ENCODE measurements at regions not wholly inside any gene's neighbourhood (a gene's known extent, or its start where the extent isn't known, plus 50 kb on each side); places are given as distances from the start of the nearest gene placed in this dataset.

DNA sequence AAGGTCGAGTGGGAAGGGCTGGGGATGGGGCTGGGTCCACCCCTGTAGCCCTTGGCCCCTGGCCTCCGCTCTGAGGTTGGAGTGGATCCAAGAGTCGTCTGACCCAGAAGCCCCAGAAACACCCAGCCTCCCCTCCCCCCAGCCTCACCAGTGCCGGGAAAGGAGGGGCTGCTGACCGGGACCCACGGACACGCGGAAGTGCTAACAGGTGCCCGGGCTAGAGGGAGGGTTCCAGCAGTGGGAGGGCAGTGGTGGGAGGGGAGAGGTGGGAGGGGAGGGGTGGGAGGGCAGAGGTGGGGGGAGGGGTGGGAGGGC is 131.8 kb upstream of the NKX1-1 start:
- H3K9me3 Mint-ChIP-seq, result no peaks in the 10 kb centered on the region
- peaks cover 10% of the 10 kb centered on the region for H3K27me3 Mint-ChIP-seq
- H3K4me1 Mint-ChIP-seq, result no peaks in the 10 kb centered on the region
- no peaks in the 10 kb centered on the region for H3K36me3 Mint-ChIP-seq
- H3K4me3 Mint-ChIP-seq, result no peak overlapping the region
- no peak for ATAC-seq (ENCODE audit: low read depth)
- DNase-seq (ENCODE audit: low spot score in 2 of 2), result no peak
- no peak overlapping the region for H3K27ac Mint-ChIP-seq

GRCh38 chr4:1537410-1538095 is 131.3 kb upstream of the NKX1-1 start:
- Mint-ChIP-seq H3K27me3 (peaks cover 10% of the 10 kb centered on the region), H3K36me3 (no peaks in the 10 kb centered on the region), H3K4me3 (no peak overlapping the region), H3K4me1 (no peaks in the 10 kb centered on the region), H3K9me3 (no peaks in the 10 kb centered on the region), H3K27ac (no peak overlapping the region)
- no peak for DNase-seq (ENCODE audit: low spot score in 2 of 2)
- no peak for ATAC-seq (ENCODE audit: low read depth)

DNA sequence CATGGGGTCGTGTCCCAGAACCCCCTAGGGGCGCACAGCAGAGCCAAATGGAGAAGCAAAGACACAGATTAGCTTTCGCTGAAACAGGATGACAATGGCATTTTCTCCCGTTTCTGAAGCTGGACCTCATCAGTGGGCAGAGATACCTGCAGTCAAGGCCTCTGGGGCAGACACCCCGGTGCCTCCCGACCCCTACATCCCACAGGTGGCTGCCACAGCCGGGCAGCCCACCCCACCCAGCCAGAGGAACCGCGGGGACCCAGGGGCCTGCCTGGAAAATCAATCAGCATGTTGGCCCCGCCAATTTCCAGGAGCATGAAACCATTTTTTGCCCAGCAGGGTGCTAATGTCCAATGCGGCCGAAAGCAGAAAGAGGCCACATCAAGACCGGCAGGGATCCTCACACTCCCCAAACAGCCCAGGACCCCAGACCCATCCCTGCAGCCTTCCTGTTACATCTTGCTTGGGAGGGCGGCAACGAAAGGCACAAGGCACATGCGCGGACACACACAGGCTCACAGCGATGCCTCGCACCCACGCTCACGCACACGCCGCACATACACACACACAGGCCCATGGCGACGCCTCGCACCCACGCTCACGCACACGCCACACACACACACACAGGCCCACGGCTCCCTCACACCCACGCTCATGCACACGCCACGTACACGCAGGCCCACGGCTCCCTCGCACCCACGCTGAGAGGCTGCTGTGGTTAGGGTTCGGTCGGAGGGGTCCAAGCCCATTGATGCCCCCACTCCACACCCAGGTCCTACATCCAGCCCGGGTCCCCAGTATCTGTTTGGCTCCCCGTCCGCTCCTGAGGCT is 130.6 kb upstream of the NKX1-1 start:
- H3K36me3 Mint-ChIP-seq, result no peaks in the 10 kb centered on the region

GRCh38 chr4:1535926-1536578 is 129.8 kb upstream of the NKX1-1 start:
- DNase-seq (ENCODE audit: low spot score in 2 of 2) (no peak), ATAC-seq (ENCODE audit: low read depth) (no peak)
- no peaks in the 10 kb centered on the region for H3K9me3 Mint-ChIP-seq
- no peaks in the 10 kb centered on the region for H3K4me1 Mint-ChIP-seq
- no peak overlapping the region for H3K27ac Mint-ChIP-seq
- H3K36me3 Mint-ChIP-seq, result no peaks in the 10 kb centered on the region
- H3K4me3 Mint-ChIP-seq, result no peak overlapping the region
- peaks cover 12% of the 10 kb centered on the region for H3K27me3 Mint-ChIP-seq

More for the DNA sequence above, 130.6 kb upstream of the NKX1-1 start:
- H3K27ac Mint-ChIP-seq, result no peak overlapping the region
- ATAC-seq (ENCODE audit: low read depth) (no peak), DNase-seq (ENCODE audit: low spot score in 2 of 2) (no peak)
- no peaks in the 10 kb centered on the region for H3K4me1 Mint-ChIP-seq
- no peak overlapping the region for H3K4me3 Mint-ChIP-seq
- no peaks in the 10 kb centered on the region for H3K9me3 Mint-ChIP-seq
- peaks cover 11% of the 10 kb centered on the region for H3K27me3 Mint-ChIP-seq

GRCh38 chr4:1534876-1535526 is 128.8 kb upstream of the NKX1-1 start:
- Mint-ChIP-seq H3K27me3 (peaks cover 12% of the 10 kb centered on the region), H3K36me3 (no peaks in the 10 kb centered on the region), H3K27ac (no peak overlapping the region), H3K4me3 (no peak overlapping the region), H3K4me1 (no peaks in the 10 kb centered on the region), H3K9me3 (no peaks in the 10 kb centered on the region)
- ATAC-seq (ENCODE audit: low read depth) (no peak), DNase-seq (ENCODE audit: low spot score in 2 of 2) (no peak)

DNA sequence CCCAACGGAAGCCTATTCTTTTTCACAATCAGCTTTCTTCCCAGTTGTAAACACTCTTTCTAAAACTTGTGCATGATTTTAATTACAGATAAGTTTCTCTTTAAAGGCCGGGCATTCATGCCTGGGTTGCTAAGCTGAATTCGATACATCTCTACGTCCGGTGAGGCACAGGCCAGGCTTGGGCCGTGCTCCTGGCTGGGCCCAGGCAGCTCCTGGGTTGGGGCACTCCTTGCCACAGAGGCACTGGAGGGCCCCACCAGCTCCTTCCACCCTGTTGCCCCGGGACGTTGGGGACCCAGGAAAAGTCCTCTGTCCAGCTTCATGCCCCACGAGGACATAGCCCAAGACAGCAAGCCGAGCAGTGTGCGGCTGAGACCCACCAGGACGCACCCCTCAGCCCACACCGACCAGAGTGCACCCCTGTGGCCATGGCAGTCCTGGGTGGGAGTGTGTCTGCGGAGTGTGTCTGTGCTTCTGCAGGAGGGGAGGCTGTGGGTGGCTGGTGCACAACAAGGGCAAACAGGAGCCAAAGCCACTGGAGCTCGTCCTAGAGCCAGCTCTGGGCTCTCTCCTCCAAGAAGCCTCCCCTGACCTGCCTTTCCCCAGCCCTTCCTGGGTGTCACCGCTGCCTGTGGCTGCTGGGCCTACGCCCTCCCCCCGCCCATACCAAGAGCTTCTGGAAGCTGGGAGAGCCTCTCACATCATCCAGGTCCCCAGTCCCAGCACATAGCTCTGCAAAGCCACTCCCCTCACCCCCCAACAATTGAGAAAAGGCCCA is 128.0 kb upstream of the NKX1-1 start:
- H3K36me3 Mint-ChIP-seq, result no peaks in the 10 kb centered on the region
- ATAC-seq (ENCODE audit: low read depth), result no peak

GRCh38 chr4:1533501-1534064 is 127.3 kb upstream of the NKX1-1 start:
- H3K27ac Mint-ChIP-seq, result no peak overlapping the region
- peaks cover 12% of the 10 kb centered on the region for H3K27me3 Mint-ChIP-seq
- no peaks in the 10 kb centered on the region for H3K9me3 Mint-ChIP-seq
- H3K36me3 Mint-ChIP-seq, result no peaks in the 10 kb centered on the region
- no peak for DNase-seq (ENCODE audit: low spot score in 2 of 2)
- no peak overlapping the region for H3K4me3 Mint-ChIP-seq
- no peaks in the 10 kb centered on the region for H3K4me1 Mint-ChIP-seq
- no peak for ATAC-seq (ENCODE audit: low read depth)

More for the DNA sequence above, 128.0 kb upstream of the NKX1-1 start:
- Mint-ChIP-seq H3K27me3 (peaks cover 12% of the 10 kb centered on the region), H3K9me3 (no peaks in the 10 kb centered on the region), H3K27ac (no peak overlapping the region), H3K4me1 (no peaks in the 10 kb centered on the region), H3K4me3 (no peak overlapping the region)
- no peak for DNase-seq (ENCODE audit: low spot score in 2 of 2)

- ATAC-seq (ENCODE audit: low read depth) (no peak), DNase-seq (ENCODE audit: low spot score in 2 of 2) (no peak)
- Mint-ChIP-seq H3K9me3 (no peaks in the 10 kb centered on the region), H3K27ac (no peak overlapping the region), H3K36me3 (no peaks in the 10 kb centered on the region), H3K4me3 (no peak overlapping the region), H3K4me1 (no peaks in the 10 kb centered on the region), H3K27me3 (peaks cover 12% of the 10 kb centered on the region)
These were observed 126.5 kb upstream of the NKX1-1 start for GRCh38 chr4:1532549-1533395.

DNA sequence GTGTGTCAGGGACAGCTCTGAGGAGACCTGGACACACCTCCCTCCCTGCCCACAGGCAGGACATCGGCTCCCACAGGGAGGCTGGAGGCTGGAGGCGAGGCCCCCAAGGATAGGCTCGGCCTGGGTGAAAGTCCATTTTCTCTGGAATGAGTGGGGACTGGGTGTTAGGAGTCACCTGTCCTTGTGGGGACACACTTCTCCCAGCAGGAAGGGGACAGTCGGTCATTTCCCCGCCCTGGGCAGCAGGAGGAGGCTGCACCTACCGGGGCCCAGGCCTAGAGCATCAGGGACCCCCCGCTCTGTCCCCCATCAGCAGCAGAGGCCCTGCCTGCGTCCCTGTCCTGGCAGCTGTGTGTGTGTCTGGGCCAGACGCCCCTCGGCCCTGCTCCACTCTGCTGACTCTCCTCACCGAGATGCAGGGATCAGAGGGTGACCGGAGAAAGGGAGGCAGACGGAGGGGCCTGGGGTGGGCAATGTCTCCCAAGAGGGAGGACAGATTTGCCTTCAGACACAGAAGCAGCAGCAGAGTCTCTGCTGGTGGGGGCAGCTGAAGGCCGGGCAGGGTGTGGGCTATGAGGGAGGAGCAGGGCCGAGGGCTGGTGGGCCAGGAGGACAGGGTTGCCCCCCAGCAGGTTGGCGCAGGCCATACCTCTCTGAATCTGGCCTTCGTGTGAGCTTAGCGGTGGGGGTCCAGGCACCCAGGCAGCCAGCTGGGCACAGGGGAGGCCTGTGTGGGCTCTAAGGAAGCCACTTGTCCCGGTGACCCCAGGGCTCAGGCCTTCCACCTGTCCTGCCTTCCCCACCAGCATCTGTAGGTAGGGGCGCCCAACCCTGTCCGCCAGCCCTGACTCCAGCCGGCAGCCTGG is 125.7 kb upstream of the NKX1-1 start:
- DNase-seq (ENCODE audit: low spot score in 2 of 2), result no peak
- H3K4me1 Mint-ChIP-seq, result no peaks in the 10 kb centered on the region
- no peak overlapping the region for H3K4me3 Mint-ChIP-seq
- no peaks in the 10 kb centered on the region for H3K9me3 Mint-ChIP-seq
- no peaks in the 10 kb centered on the region for H3K36me3 Mint-ChIP-seq
- no peak for ATAC-seq (ENCODE audit: low read depth)
- peaks cover 8% of the 10 kb centered on the region for H3K27me3 Mint-ChIP-seq
- H3K27ac Mint-ChIP-seq, result no peak overlapping the region

DNA sequence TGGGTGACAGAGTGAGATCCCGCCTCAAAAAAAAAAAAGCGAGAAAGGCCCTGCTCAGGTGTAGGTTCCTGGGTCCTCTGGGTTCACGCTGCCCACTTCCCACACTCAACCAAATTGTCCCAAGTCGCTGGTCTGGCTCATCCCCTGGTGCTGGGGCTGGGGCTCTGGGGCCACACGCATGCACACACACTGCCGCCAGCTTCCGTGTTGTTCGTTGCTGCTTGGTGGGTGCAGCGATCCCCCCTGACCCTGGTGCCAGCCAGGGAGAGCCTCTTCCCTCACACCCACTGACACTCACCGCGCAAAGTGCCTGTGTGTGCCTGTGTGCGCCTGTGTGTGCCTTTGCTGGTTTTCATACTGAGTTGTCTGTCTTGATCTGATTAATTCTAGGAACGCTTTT is 124.1 kb upstream of the NKX1-1 start:
- no peak overlapping the region for H3K4me3 Mint-ChIP-seq
- no peak for DNase-seq (ENCODE audit: low spot score in 2 of 2)
- ATAC-seq (ENCODE audit: low read depth), result no peak

DNA sequence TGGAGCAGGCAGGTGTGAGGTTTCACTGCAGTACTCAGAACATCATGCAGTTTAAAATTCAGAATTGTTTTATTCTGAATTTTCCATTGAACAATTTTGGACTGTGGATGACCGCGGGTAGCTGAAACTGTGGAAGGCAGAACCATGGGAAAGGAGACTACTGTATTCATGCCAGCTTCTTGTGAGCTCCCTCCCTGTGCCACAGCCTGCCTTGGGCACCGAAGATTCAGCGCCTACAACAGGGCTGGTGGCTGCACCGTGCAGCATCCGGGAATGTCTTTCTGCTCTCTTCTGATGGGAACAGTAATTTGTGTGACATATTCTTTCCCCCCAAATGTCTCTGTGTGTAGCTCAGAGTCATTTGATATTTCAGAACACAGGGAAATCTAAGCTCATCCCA is 118.5 kb upstream of the NKX1-1 start:
- H3K27ac Mint-ChIP-seq, result no peak overlapping the region
- H3K27me3 Mint-ChIP-seq, result peaks cover 17% of the 10 kb centered on the region
- no peak overlapping the region for H3K4me3 Mint-ChIP-seq
- H3K4me1 Mint-ChIP-seq, result no peaks in the 10 kb centered on the region
- H3K9me3 Mint-ChIP-seq, result peaks cover 9% of the 10 kb centered on the region
- DNase-seq (ENCODE audit: low spot score in 2 of 2) (no peak), ATAC-seq (ENCODE audit: low read depth) (no peak)
- H3K36me3 Mint-ChIP-seq, result peaks cover 10% of the 10 kb centered on the region

More for the DNA sequence above, 124.1 kb upstream of the NKX1-1 start:
- Mint-ChIP-seq H3K9me3 (peaks cover 6% of the 10 kb centered on the region), H3K4me1 (no peaks in the 10 kb centered on the region), H3K27me3 (peaks cover 12% of the 10 kb centered on the region), H3K27ac (no peak overlapping the region), H3K36me3 (peaks cover 6% of the 10 kb centered on the region)

Measured in memory B cell (primary cell).